Psoas muscle (tissue), 7 donors: ENCODE measurements at regions not wholly inside any gene's neighbourhood (a gene's known extent, or its start where the extent isn't known, plus 50 kb on each side); places are given as distances from the start of the nearest gene placed in this dataset.

Source experiments
- ATAC-seq, 4 donors: fragments of 200-7000 bp; cut with Tn5 transposase; one replicate each; pipeline ENCODE4 v1.9.1; 2020; ENCODE audit warnings: moderate library complexity in 3 of 4, mild to moderate bottlenecking in 2 of 4
- DNase-seq, 2 donors: peaks; one replicate each; pipeline ENCODE4 v3.0.0-alpha.2; 2020
- H3K27ac ChIP-seq: fragments of 200-600 bp; one replicate; pipeline ENCODE4 v1.8.0; 2022
- H3K27me3 ChIP-seq, 3 donors: fragments of 200-600 bp in 1 of 3; one replicate each; pipeline versions ENCODE4 v1.6.1 to v1.8.0; 2013 to 2022; ENCODE audit warnings: low read length in 2 of 3, mild to moderate bottlenecking in 2 of 3, moderate library complexity in 1 of 3; ENCODE audit not compliant: insufficient read depth in 3 of 3
- H3K36me3 ChIP-seq, 2 donors: fragments of 200-600 bp in 1 of 2; one replicate each; pipeline versions ENCODE4 v1.6.1 to v1.8.0; 2013 to 2022; ENCODE audit warnings: low read depth in 1 of 2, mild to moderate bottlenecking in 1 of 2, moderate library complexity in 1 of 2; ENCODE audit not compliant: insufficient read depth in 1 of 2
- H3K4me1 ChIP-seq: fragments of 200-600 bp; one replicate; pipeline ENCODE4 v1.8.0; 2022
- H3K4me3 ChIP-seq: fragments of 200-600 bp; one replicate; pipeline ENCODE4 v1.8.0; 2022; ENCODE audit warnings: mild to moderate bottlenecking
- H3K9me3 ChIP-seq: fragments of 200-600 bp; one replicate; pipeline ENCODE4 v1.8.0; 2022
- WGBS, 3 donors: extraction: QIAGEN DNeasy Blood & Tissue Kit; methylation state at CpG; one replicate each; pipeline versions ENCODE4 v1.1.6 to v1.1.7; 2013; 5-methylcytosine and 5-hydroxymethylcytosine counted together
- intact Hi-C, 2 donors: fragments of 100-400 bp; cut with DNase I; formaldehyde crosslinking; loops; one replicate each; pipeline versions ENCODE4 v1.11.0 to v1.14.2; 2022
- TF ChIP-seq, protein P1 (sequence below): fragments of 200-600 bp; IDR thresholded peaks from one replicate; pipeline ENCODE4 v1.8.0; 2022; ENCODE audit warnings: antibody characterized with exemption
- donor health status: healthy with polysubstance abuse.
- donor health status: DM: no; HTN: no; CAD: no; lungs with moderate emphysema.
- donor health status: Bipolar disorder and iron deficiency.
- donor health status: healthy.
- donor health status: DM: yes; HTN: yes; CAD: no.
- donor health status: DM: no; HTN: no; CAD: no.
- donor health status: DM: yes; HTN: yes; CAD: no.

DNA sequence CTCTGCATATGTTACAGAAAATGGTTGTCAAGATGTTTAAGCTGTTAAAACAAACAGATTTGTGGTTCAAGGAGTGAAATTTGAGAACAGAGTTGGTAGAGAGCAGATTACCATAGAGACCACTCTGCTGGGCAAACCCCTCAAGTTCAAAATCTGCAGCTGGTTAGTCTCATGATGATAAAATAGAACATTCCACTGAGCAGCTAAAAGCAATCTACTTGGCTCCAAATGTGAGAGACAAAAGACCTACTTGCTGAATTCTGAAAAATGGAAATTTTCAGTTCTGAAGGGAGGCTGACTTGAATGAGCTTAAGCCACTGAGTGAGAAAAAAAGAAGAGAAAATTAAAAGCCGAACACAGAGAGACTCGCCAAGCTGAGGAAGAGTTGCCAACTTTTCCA, 519.3 kb downstream of the NOVA1 start:
- H3K4me3 ChIP-seq: no peak overlapping the region
- no peaks in the 10 kb centered on the region for H3K36me3 ChIP-seq
- H3K4me1 ChIP-seq: no peaks in the 10 kb centered on the region
- intact Hi-C loops: no loop called here
- no peaks in the 10 kb centered on the region for H3K9me3 ChIP-seq
- TF ChIP-seq, protein P1, sequence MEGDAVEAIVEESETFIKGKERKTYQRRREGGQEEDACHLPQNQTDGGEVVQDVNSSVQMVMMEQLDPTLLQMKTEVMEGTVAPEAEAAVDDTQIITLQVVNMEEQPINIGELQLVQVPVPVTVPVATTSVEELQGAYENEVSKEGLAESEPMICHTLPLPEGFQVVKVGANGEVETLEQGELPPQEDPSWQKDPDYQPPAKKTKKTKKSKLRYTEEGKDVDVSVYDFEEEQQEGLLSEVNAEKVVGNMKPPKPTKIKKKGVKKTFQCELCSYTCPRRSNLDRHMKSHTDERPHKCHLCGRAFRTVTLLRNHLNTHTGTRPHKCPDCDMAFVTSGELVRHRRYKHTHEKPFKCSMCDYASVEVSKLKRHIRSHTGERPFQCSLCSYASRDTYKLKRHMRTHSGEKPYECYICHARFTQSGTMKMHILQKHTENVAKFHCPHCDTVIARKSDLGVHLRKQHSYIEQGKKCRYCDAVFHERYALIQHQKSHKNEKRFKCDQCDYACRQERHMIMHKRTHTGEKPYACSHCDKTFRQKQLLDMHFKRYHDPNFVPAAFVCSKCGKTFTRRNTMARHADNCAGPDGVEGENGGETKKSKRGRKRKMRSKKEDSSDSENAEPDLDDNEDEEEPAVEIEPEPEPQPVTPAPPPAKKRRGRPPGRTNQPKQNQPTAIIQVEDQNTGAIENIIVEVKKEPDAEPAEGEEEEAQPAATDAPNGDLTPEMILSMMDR: no peak
- WGBS, 3 donors: 29 to 38% (median 37%) methylated on average over 2 of the region's 2 CpGs
- H3K27ac ChIP-seq: no peak overlapping the region
- ATAC-seq: no peak
- H3K27me3 ChIP-seq: no peaks in the 10 kb centered on the region
- no peak for DNase-seq

DNA sequence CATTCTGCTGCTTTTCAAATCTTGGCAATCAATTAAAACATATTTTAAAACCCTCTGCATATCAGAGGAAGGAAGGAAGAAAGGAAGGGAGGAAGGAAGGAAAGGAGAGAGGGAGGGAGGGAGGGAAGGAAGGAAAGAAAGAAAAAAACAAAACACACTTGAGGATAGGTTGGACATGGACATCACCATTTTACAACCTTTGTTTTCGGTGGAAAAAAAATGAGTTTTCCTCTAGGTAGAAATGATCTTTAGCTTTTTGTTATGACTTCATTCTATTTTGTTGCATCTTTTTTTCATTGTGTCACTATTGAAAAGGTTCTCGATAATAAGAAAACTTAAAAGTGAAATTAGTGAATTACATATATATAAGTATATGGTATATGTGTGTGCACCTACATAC, 522.9 kb downstream of the NOVA1 start:
- Histone ChIP-seq H3K27me3 (no peaks in the 10 kb centered on the region), H3K4me3 (no peak overlapping the region), H3K27ac (no peak overlapping the region), H3K36me3 (no peaks in the 10 kb centered on the region), H3K4me1 (no peaks in the 10 kb centered on the region), H3K9me3 (no peaks in the 10 kb centered on the region)
- 90 to 96% (median 95%) methylated on average over 2 of the region's 2 CpGs for WGBS, 3 donors
- ATAC-seq: no peak
- intact Hi-C loops: no loop called here
- DNase-seq: no peak
- TF ChIP-seq, protein P1: no peak

DNA sequence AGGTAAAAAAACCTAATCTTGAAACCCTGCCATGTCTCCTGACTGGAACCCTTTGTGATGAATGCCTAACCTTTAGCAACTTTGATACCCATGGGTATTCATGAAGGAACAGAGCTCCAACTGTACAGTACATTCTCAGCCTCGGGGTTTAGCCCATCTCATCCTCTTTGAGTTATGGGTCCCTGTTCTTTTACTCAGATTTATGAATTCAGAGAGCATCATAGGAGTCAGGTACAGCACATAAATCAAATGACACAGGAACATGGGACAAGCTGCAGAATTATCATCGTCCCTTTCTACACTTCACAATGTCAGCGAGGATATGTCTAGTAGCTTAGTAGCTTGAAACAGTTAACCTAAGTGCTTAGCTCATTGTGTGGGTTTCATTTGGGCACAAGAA, 527.4 kb downstream of the NOVA1 start:
- 50 to 57% (median 56%) methylated on average over 3 of the region's 3 CpGs for WGBS, 3 donors
- no peaks in the 10 kb centered on the region for H3K36me3 ChIP-seq
- TF ChIP-seq, protein P1: no peak
- no peak for DNase-seq
- no peaks in the 10 kb centered on the region for H3K27me3 ChIP-seq
- no peak overlapping the region for H3K4me3 ChIP-seq
- H3K4me1 ChIP-seq: no peaks in the 10 kb centered on the region
- intact Hi-C loops: no loop called here
- no peak overlapping the region for H3K27ac ChIP-seq
- no peak for ATAC-seq
- H3K9me3 ChIP-seq: no peaks in the 10 kb centered on the region

DNA sequence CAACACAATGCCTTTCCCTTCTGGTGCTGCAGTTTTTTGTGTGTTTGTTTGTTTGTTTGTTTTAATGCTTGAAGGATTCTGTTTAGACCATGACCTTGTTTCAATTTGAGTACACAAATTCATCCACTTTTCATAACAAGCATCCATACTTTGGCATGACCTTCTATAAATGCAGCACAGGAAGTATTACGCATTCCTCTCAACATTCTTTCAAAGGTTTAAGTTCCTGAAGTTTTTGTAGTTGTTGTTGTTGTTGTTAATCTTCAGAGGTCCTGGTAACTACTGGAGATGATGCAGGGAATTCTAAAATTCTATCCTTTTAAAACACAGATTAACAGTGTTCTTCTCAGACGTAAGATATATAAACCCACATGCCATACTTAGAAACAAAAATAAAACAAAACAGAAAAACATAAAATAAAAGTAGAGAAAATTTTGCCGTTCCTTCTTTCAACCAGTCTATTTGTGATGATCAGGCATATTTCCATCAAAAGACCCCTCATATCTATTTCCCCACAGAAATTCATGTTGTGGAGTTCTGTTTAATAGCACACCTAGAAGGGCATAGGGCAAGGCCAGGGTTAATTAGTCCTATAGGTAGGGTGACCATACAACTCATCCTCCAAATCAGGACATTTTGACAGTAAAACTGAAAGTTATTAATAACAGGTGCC, 529.9 kb downstream of the NOVA1 start:
- intact Hi-C loops: no loop called here
- H3K4me3 ChIP-seq: no peak overlapping the region
- 75 to 86% (median 78%) methylated on average over 3 of the region's 3 CpGs for WGBS, 3 donors
- H3K27me3 ChIP-seq: no peaks in the 10 kb centered on the region
- H3K4me1 ChIP-seq: no peaks in the 10 kb centered on the region
- no peaks in the 10 kb centered on the region for H3K36me3 ChIP-seq
- DNase-seq (no peak), ATAC-seq (no peak)
- H3K27ac ChIP-seq: no peak overlapping the region
- no peaks in the 10 kb centered on the region for H3K9me3 ChIP-seq
- TF ChIP-seq, protein P1: no peak

DNA sequence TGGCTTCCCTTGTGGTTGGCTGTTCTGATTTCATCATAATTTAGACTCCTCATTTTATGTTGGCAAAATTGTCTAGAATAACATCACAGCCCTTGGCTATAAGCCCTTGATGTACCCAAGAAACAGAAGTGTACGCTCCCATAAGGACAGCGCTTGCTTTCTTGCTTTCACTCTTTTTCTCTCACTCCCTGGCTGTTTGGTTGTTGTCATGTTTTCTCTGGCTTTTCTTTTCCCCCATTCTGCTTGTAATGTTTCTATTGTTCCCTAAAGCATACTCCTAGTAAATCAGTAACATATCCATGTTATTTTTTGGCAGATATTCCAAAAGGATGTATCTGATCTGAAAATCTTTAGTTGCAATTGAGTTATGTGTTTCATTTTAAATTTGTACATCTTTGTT, 530.5 kb downstream of the NOVA1 start:
- no peaks in the 10 kb centered on the region for H3K4me1 ChIP-seq
- no peak overlapping the region for H3K27ac ChIP-seq
- ATAC-seq (no peak), DNase-seq (no peak)
- no peaks in the 10 kb centered on the region for H3K9me3 ChIP-seq
- H3K4me3 ChIP-seq: no peak overlapping the region
- WGBS, 3 donors: 82 to 92% (median 85%) methylated on average over 2 of the region's 2 CpGs
- H3K36me3 ChIP-seq: no peaks in the 10 kb centered on the region
- intact Hi-C loops: no loop called here
- H3K27me3 ChIP-seq: no peaks in the 10 kb centered on the region
- TF ChIP-seq, protein P1: no peak
